Endothelial cell of umbilical vein (primary cell): ENCODE measurements at regions not wholly inside any gene's neighbourhood (a gene's known extent, or its start where the extent isn't known, plus 50 kb on each side); places are given as distances from the start of the nearest gene placed in this dataset.

Source experiments
- BruUV-seq: library from RNA; stranded (reverse); fragments of 400-500 nt; replicated peaks from 2 replicates; lab custom pipeline; 2021; lab: Mats Ljungman, UMichigan
- CTCF ChIA-PET: fragments of 300-600, 350-600 bp; sonication (Branson Sonifier 250); formaldehyde crosslinking; loops from one replicate; lab custom pipeline; 2021; ENCODE audit warnings: antibody characterized with exemption, inconsistent platforms; lab: Charles Lee
- POLR2A ChIA-PET: fragments of 300-600, 350-600 bp; sonication (Branson Sonifier 250); formaldehyde crosslinking; loops from one replicate; lab custom pipeline; 2021; ENCODE audit warnings: antibody characterized with exemption, inconsistent platforms; lab: Charles Lee
- DNase-seq: peaks from one replicate; pipeline ENCODE4 v3.0.0-alpha.2; 2011; ENCODE audit warnings: low read depth, low spot score
- FAIRE-seq: peaks from 2 replicates; lab custom pipeline; 2011; peaks lifted over from hg19 to GRCh38; lab: Jason Lieb, UNC
- H2AFZ ChIP-seq: 2 replicates; pipeline ENCODE4 v1.6.0; 2012; ENCODE audit warnings: low read depth, low read length, control low read depth, inconsistent platforms
- H3K27ac ChIP-seq: 2 replicates; pipeline ENCODE4 v1.5.1; 2011; ENCODE audit warnings: low read depth, mild to moderate bottlenecking, control low read depth, low read length, moderate library complexity; ENCODE audit not compliant: insufficient read depth
- H3K27me3 ChIP-seq, 2 experiments: 2 replicates each; pipeline versions ENCODE4 v1.6.0 to v1.6.1; 2011; ENCODE audit warnings: low read length in 2 of 2, mixed read lengths in 1 of 2; ENCODE audit not compliant: control insufficient read depth in 2 of 2, insufficient read depth in 2 of 2
- H3K36me3 ChIP-seq, 2 experiments: 2 replicates in 1 of 2; 3 replicates in 1 of 2; pipeline ENCODE4 v1.5.1; 2011; ENCODE audit warnings: low read length in 2 of 2, mild to moderate bottlenecking in 1 of 2, moderate library complexity in 1 of 2; ENCODE audit not compliant: control insufficient read depth in 2 of 2, insufficient read depth in 2 of 2; ENCODE audit errors: extremely low read depth in 1 of 2
- H3K4me1 ChIP-seq: 3 replicates; pipeline ENCODE4 v1.5.1; 2011; ENCODE audit warnings: mild to moderate bottlenecking, low read length; ENCODE audit not compliant: control insufficient read depth, insufficient read depth; ENCODE audit errors: extremely low read depth
- H3K4me2 ChIP-seq: 2 replicates; pipeline ENCODE4 v1.6.1; 2011; ENCODE audit warnings: low read length, control low read depth, mixed read lengths; ENCODE audit not compliant: insufficient read depth
- H3K4me3 ChIP-seq, 3 experiments: fragments of 200-600 bp in 1 of 3; sonication (generic), shearing (Covaris generic) in 1 of 3; replicated peaks in 1 of 3; 2 replicates each; pipeline ENCODE4 v1.5.1; 2011 to 2016; ENCODE audit warnings: control low read depth in 3 of 3, low read length in 3 of 3, mild to moderate bottlenecking in 2 of 3, inconsistent platforms in 1 of 3, low read depth in 1 of 3, moderate library complexity in 1 of 3; ENCODE audit not compliant: insufficient read depth in 1 of 3
- H3K79me2 ChIP-seq: 2 replicates; pipeline ENCODE4 v1.6.0; 2012; ENCODE audit warnings: low read length, inconsistent platforms; ENCODE audit not compliant: control insufficient read depth, insufficient read depth
- H3K9ac ChIP-seq: replicated peaks from 2 replicates; pipeline ENCODE3; 2011; ENCODE audit warnings: low read length, control low read depth; ENCODE audit not compliant: insufficient read depth; ENCODE audit errors: extremely low read depth
- H3K9me1 ChIP-seq: replicated peaks from 3 replicates; pipeline ENCODE4 v1.6.0; 2011; ENCODE audit warnings: mild to moderate bottlenecking, low read length; ENCODE audit not compliant: control insufficient read depth, insufficient read depth; ENCODE audit errors: extremely low read depth
- H3K9me3 ChIP-seq: replicated peaks from 2 replicates; pipeline ENCODE4 v1.5.1; 2012; ENCODE audit warnings: low read length, inconsistent platforms; ENCODE audit not compliant: control insufficient read depth, insufficient read depth
- H4K20me1 ChIP-seq: replicated peaks from 2 replicates; pipeline ENCODE3; 2011; ENCODE audit warnings: mild to moderate bottlenecking, low read length; ENCODE audit not compliant: control insufficient read depth, insufficient read depth; ENCODE audit errors: extremely low read depth
- EZH2 ChIP-seq: IDR thresholded peaks from 2 replicates; pipeline ENCODE4 v1.6.1; 2012; ENCODE audit warnings: borderline replicate concordance, low read depth, mild to moderate bottlenecking, moderate library complexity, low read length, inconsistent platforms; ENCODE audit not compliant: severe bottlenecking
- FOS ChIP-seq: IDR thresholded peaks from 2 replicates; pipeline ENCODE4 v1.6.1; 2011; ENCODE audit warnings: mild to moderate bottlenecking, low read length, moderate library complexity, borderline replicate concordance; ENCODE audit not compliant: insufficient read depth
- GATA2 ChIP-seq: IDR thresholded peaks from 2 replicates; pipeline ENCODE4 v1.7.0; 2011; ENCODE audit warnings: low read depth, mild to moderate bottlenecking, moderate library complexity, mixed read lengths, low read length; ENCODE audit not compliant: insufficient read length, insufficient read depth
- JUN ChIP-seq: IDR thresholded peaks from 2 replicates; pipeline ENCODE4 v1.6.1; 2011; ENCODE audit warnings: borderline replicate concordance, low read depth; ENCODE audit not compliant: insufficient read length, insufficient read depth
- MYC ChIP-seq: IDR thresholded peaks from one replicate; pipeline ENCODE4 v1.6.1; 2011; ENCODE audit warnings: mild to moderate bottlenecking, low read depth, low read length
- POLR2A ChIP-seq: IDR thresholded peaks from 2 replicates; pipeline ENCODE4 v1.6.1; 2012; ENCODE audit warnings: low read depth, mild to moderate bottlenecking, control low read depth, low read length
- POLR2AphosphoS5 ChIP-seq: IDR thresholded peaks from 2 replicates; pipeline ENCODE4 v1.6.1; 2012; ENCODE audit warnings: low read depth, mild to moderate bottlenecking, control low read depth, low read length, moderate library complexity; ENCODE audit not compliant: insufficient read depth
- dilution Hi-C: fragments of 300-500 bp; cut with MboI; formaldehyde crosslinking; loops from one replicate; pipeline ENCODE4 v1.15.0; 2019; ENCODE audit warnings: low sequenced_read_pairs; ENCODE audit not compliant: extremely low pct_ligation_motif_present
- intact Hi-C: fragments of 100-400 bp; cut with micrococcal nuclease; formaldehyde crosslinking; loops from one replicate; pipeline ENCODE4 v1.10.0; 2022
- TF ChIP-seq, protein P1 (sequence below): IDR thresholded peaks from 2 replicates; pipeline ENCODE4 v1.6.1; 2011; ENCODE audit not compliant: insufficient read depth, insufficient read length
- TF ChIP-seq, protein P2 (sequence below), 2 donors: IDR thresholded peaks; 1 replicate in 1 of 2; 2 replicates in 1 of 2; pipeline ENCODE4 v1.5.1; 2011; ENCODE audit warnings: low read length in 2 of 2, mild to moderate bottlenecking in 2 of 2, moderate library complexity in 2 of 2, control low read depth in 1 of 2, inconsistent platforms in 1 of 2, low read depth in 1 of 2; ENCODE audit not compliant: insufficient read depth in 1 of 2; ENCODE audit errors: extremely low read depth in 1 of 2

DNA sequence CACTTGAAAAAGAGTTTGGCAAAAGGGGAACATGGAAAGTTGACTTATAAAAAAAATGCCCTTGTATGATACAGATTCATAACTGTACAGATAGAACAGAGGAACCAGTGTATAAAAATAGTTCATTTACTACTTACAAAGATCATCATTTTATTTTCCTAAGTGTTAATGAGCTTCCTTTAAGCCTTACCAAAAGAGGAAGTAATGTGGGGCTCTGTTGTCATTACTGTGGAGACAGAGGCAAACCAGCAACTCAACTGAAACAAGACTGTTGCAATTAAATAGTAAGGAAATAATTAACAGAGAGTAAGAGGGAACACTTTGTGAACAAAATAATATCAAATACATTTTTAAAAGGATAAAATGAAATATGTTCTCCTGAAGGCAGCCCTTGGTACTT, 526.2 kb upstream of the ADARB2 start:
- H3K4me3 ChIP-seq, result no peak overlapping the region
- no TSS peak for BruUV-seq
- H3K27me3 ChIP-seq, result no peaks in the 10 kb centered on the region
- dilution Hi-C loops (no loop called here), intact Hi-C loops (no loop called here)
- no peak overlapping the region for H3K27ac ChIP-seq
- no peaks in the 10 kb centered on the region for H4K20me1 ChIP-seq
- H3K79me2 ChIP-seq, result no peaks in the 10 kb centered on the region
- no peak overlapping the region for H3K4me2 ChIP-seq
- TF ChIP-seq MYC (no peak), POLR2AphosphoS5 (no peak)
- TF ChIP-seq, protein P1, sequence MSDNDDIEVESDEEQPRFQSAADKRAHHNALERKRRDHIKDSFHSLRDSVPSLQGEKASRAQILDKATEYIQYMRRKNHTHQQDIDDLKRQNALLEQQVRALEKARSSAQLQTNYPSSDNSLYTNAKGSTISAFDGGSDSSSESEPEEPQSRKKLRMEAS, result no peak
- no peak overlapping the region for H3K9ac ChIP-seq
- DNase-seq (no peak), FAIRE-seq (no peak)
- H2AFZ ChIP-seq, result no peak overlapping the region
- H3K36me3 ChIP-seq, result no peaks in the 10 kb centered on the region
- H3K9me3 ChIP-seq, result no peaks in the 10 kb centered on the region
- no peaks in the 10 kb centered on the region for H3K4me1 ChIP-seq
- POLR2A ChIA-PET, result no interaction called here
- CTCF ChIA-PET, result no interaction called here
- H3K9me1 ChIP-seq, result no peaks in the 10 kb centered on the region

DNA sequence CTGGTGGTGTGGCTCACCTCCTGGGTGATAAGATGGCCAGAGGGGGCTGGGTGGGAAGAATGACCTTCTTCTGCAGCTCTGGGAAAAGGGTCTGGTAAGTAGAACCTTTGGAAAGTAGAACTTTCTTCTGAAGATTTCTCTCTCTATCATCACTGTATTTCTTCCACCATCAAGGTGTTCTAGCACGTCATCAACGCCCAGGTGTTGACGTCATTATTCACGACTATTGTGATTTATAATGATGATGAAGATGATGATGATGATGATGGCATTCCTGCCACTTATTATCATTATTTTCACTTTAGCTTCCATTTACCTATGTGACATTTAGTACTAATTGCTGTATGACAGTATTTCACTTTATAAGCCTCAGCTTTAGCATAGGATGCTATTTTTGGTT, 525.6 kb upstream of the ADARB2 start:
- Histone ChIP-seq H3K9ac (no peak overlapping the region), H3K27me3 (no peaks in the 10 kb centered on the region), H3K4me3 (no peak overlapping the region), H3K9me3 (no peaks in the 10 kb centered on the region), H4K20me1 (no peaks in the 10 kb centered on the region), H3K4me1 (no peaks in the 10 kb centered on the region), H3K4me2 (no peak overlapping the region), H3K9me1 (no peaks in the 10 kb centered on the region), H3K27ac (no peak overlapping the region), H3K79me2 (no peaks in the 10 kb centered on the region), H3K36me3 (no peaks in the 10 kb centered on the region), H2AFZ (no peak overlapping the region)
- no TSS peak for BruUV-seq
- TF ChIP-seq, protein P1, result no peak
- TF ChIP-seq, protein P2, sequence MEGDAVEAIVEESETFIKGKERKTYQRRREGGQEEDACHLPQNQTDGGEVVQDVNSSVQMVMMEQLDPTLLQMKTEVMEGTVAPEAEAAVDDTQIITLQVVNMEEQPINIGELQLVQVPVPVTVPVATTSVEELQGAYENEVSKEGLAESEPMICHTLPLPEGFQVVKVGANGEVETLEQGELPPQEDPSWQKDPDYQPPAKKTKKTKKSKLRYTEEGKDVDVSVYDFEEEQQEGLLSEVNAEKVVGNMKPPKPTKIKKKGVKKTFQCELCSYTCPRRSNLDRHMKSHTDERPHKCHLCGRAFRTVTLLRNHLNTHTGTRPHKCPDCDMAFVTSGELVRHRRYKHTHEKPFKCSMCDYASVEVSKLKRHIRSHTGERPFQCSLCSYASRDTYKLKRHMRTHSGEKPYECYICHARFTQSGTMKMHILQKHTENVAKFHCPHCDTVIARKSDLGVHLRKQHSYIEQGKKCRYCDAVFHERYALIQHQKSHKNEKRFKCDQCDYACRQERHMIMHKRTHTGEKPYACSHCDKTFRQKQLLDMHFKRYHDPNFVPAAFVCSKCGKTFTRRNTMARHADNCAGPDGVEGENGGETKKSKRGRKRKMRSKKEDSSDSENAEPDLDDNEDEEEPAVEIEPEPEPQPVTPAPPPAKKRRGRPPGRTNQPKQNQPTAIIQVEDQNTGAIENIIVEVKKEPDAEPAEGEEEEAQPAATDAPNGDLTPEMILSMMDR (IDR thresholded peaks at IDR 0.05; ENCODE audit: extremely low read depth in 1 of 2, insufficient read depth in 1 of 2, low read depth in 1 of 2, low read length in 2 of 2), result no peak
- no peak for TF ChIP-seq POLR2AphosphoS5
- TF ChIP-seq POLR2A, result no peak
- no peak for TF ChIP-seq FOS
- TF ChIP-seq EZH2, result no peak
- no peak for TF ChIP-seq JUN
- no peak for TF ChIP-seq MYC
- TF ChIP-seq GATA2, result no peak
- FAIRE-seq (no peak), DNase-seq (no peak)
- intact Hi-C loops (no loop called here), dilution Hi-C loops (no loop called here)
- ChIA-PET CTCF (no interaction called here), POLR2A (no interaction called here)
